ENCODE measurements at regions not wholly inside any gene's neighbourhood (a gene's known extent, or its start where the extent isn't known, plus 50 kb on each side); places are given as distances from the start of the nearest gene placed in this dataset.

DNA sequence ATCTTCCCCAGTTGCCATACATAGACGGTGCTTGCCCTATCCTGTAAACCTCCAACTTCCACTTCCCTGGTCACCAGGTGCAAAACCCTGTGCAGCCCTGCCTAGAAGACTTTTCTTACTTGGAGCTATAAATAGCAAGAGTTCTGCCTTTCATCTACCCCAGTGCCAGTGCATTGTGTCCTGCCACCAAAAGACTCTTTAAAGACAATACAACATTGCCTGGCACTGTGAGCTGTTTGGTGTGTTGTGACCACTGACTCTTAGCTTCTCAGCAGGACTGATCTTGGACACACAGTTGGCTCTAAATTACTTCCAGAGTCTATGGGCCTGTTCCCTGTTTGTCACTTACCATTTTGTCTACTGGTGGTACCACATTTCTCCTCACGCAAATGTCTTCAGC lies 608.1 kb downstream of the CDH9 start:
- no peaks in the 10 kb centered on the region for H3K4me1 Mint-ChIP-seq (ENCODE audit: low read depth)
- H3K27me3 Mint-ChIP-seq (ENCODE audit: insufficient read depth), result peaks cover 3% of the 10 kb centered on the region; the same call in 1 of the 2 replicates
- no peak overlapping the region for H3K4me3 Mint-ChIP-seq
- H3K9me3 Mint-ChIP-seq, result peaks cover 28% of the 10 kb centered on the region
- H3K27ac Mint-ChIP-seq, result no peak overlapping the region
- TF ChIP-seq, protein P1, sequence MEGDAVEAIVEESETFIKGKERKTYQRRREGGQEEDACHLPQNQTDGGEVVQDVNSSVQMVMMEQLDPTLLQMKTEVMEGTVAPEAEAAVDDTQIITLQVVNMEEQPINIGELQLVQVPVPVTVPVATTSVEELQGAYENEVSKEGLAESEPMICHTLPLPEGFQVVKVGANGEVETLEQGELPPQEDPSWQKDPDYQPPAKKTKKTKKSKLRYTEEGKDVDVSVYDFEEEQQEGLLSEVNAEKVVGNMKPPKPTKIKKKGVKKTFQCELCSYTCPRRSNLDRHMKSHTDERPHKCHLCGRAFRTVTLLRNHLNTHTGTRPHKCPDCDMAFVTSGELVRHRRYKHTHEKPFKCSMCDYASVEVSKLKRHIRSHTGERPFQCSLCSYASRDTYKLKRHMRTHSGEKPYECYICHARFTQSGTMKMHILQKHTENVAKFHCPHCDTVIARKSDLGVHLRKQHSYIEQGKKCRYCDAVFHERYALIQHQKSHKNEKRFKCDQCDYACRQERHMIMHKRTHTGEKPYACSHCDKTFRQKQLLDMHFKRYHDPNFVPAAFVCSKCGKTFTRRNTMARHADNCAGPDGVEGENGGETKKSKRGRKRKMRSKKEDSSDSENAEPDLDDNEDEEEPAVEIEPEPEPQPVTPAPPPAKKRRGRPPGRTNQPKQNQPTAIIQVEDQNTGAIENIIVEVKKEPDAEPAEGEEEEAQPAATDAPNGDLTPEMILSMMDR (IDR thresholded peaks at IDR 0.05), result no peak
- DNase-seq, result no peak
- no peaks in the 10 kb centered on the region; the same call in 1 of the 2 replicates for H3K36me3 Mint-ChIP-seq (ENCODE audit: low read depth)

DNA sequence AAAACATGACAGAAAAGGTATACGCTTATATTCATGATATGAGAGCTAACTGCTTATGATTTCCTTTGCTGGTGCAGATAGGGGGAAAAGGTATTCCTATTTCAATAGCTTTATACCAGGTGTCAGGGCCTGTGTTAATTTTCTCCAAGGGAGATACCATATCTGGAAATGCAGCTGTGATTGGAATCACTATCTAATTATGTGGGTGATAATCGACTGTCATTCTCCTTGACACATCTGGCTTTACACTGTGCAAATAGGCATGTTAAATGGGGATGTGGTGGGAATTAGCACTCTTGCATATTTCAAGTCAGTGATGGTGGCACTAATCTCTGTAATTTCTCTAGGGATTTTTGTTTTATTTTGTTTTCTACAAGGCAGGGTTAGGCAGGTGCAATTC lies 611.1 kb downstream of the CDH9 start:
- H3K4me1 Mint-ChIP-seq (ENCODE audit: low read depth), result no peaks in the 10 kb centered on the region
- peaks cover 23% of the 10 kb centered on the region for H3K9me3 Mint-ChIP-seq
- no peak overlapping the region for H3K4me3 Mint-ChIP-seq

DNA sequence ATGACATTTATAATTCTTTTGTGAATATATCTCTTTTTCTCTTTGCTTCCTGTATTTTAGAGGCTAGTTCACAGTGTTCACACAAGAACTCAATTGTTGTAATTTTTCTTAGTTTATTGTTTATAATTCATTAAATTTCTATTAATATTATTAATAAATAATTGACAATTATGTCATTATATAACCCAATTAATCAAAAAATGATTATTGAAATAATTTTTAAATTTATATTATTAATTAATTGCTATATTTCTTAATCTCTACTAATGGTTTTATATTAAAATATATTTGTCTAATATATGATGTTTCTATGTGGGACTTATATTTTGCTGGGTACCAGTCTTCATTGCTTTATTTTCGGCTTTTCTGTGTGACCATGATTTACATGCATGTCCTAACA lies 618.4 kb downstream of the CDH9 start:
- no peak overlapping the region for H3K27ac Mint-ChIP-seq
- no peak overlapping the region for H3K4me3 Mint-ChIP-seq
- H3K27me3 Mint-ChIP-seq (ENCODE audit: insufficient read depth), result peaks cover 5% of the 10 kb centered on the region; the same call in 1 of the 2 replicates
- H3K9me3 Mint-ChIP-seq, result peaks cover 15% of the 10 kb centered on the region
- no peaks in the 10 kb centered on the region for H3K4me1 Mint-ChIP-seq (ENCODE audit: low read depth)
- no peak for DNase-seq
- TF ChIP-seq, protein P1 (IDR thresholded peaks at IDR 0.05), result no peak
- no peaks in the 10 kb centered on the region for H3K36me3 Mint-ChIP-seq (ENCODE audit: low read depth)

More for the DNA sequence above, 611.1 kb downstream of the CDH9 start:
- Mint-ChIP-seq H3K27me3 (ENCODE audit: insufficient read depth) (peaks cover 3% of the 10 kb centered on the region; the same call in 1 of the 2 replicates), H3K36me3 (ENCODE audit: low read depth) (no peaks in the 10 kb centered on the region), H3K27ac (no peak overlapping the region)
- no peak for DNase-seq
- TF ChIP-seq, protein P1 (IDR thresholded peaks at IDR 0.05), result no peak

DNA sequence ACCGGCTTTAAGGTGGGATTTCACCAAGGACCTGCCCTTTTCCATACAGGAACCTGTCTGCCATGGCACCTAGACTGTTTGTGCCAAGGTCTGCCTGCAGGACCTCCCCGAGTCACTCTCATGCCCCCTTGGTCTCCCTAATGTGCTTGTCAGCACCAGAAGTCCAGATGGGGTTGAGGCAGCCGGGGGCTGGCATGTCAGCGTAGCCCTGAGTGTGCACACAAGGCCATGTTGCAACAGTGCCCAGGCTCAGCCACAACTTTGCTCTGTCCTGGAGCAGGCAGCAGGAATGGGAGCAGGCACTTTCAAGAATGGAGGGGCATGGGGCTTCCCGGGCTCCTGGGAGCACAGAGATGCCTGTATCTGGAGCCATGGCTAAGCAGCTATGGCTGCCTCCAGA lies 621.5 kb downstream of the CDH9 start:
- Mint-ChIP-seq H3K27ac (no peak overlapping the region), H3K27me3 (ENCODE audit: insufficient read depth) (peaks cover 5% of the 10 kb centered on the region; the same call in 1 of the 2 replicates), H3K9me3 (peaks cover 14% of the 10 kb centered on the region), H3K4me1 (ENCODE audit: low read depth) (no peaks in the 10 kb centered on the region), H3K36me3 (ENCODE audit: low read depth) (no peaks in the 10 kb centered on the region), H3K4me3 (no peak overlapping the region)
- TF ChIP-seq, protein P1 (IDR thresholded peaks at IDR 0.05), result no peak
- DNase-seq, result no peak

DNA sequence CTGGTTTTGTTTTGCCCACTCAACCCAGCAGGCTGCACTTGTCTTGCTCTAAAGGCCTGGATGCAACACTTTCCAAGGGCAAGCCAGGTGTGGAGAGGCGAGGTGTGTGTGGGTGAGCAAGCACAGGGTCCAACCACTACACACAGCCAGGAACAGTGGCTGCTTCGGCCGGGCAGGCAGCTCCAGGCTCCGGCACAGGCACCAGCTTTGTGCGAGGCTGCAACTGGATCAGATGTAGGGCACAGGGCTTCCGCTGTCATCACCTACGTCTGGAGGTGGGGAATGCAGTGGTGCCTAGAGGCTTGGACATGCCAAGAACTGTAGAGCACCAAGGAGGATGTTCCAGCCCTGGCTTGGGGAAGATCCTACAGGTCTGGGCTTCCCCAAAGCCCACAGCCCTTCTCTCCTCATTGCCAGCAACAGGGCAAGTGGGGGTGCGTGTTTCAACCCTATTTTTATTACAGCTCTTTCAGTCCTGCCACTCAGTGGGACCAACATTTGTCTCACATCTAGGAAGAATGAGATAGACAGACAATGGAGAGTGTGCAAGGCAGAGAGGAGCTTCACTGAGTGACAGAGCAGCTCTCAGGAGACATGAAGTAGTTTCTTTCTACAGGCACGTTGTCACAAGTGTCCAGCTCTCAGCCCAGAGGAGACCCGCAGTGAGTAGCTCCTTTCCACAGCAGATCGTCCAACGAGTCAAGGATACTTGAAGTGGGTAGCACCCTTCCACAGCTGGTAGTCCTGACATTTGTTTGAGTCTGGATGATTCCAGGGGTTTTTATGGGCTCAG lies 622.2 kb downstream of the CDH9 start:
- no peaks in the 10 kb centered on the region for H3K36me3 Mint-ChIP-seq (ENCODE audit: low read depth)
- H3K4me3 Mint-ChIP-seq, result no peak overlapping the region
- TF ChIP-seq, protein P1 (IDR thresholded peaks at IDR 0.05), result no peak
- DNase-seq, result no peak
- peaks cover 5% of the 10 kb centered on the region; the same call in 1 of the 2 replicates for H3K27me3 Mint-ChIP-seq (ENCODE audit: insufficient read depth)
- peaks cover 21% of the 10 kb centered on the region for H3K9me3 Mint-ChIP-seq
- H3K4me1 Mint-ChIP-seq (ENCODE audit: low read depth), result no peaks in the 10 kb centered on the region
- no peak overlapping the region for H3K27ac Mint-ChIP-seq

Measured in HFFc6 (cell line).